SJSA1 (cell line): ENCODE measurements at regions not wholly inside any gene's neighbourhood (a gene's known extent, or its start where the extent isn't known, plus 50 kb on each side); places are given as distances from the start of the nearest gene placed in this dataset.
"Not testable (repeated sequence)": the region's sequence is repeated elsewhere in the genome, so short reads cannot be mapped to it uniquely, and the experiment has no call there.

Experiments
- DNase-seq, 2 experiments: peaks; one replicate each; pipeline ENCODE4 v3.0.0-alpha.2; 2015 to 2020; ENCODE audit warnings: low spot score in 2 of 2, low read depth in 1 of 2
- H3K27ac ChIP-seq: fragments of 250-450 bp; sonication (Bioruptor Pico); 2 replicates; pipeline ENCODE4 v1.5.1; 2020; ENCODE audit warnings: mild to moderate bottlenecking, moderate library complexity
- H3K27me3 ChIP-seq: fragments of 250-450 bp; sonication (Bioruptor Pico); replicated peaks from 2 replicates; pipeline ENCODE4 v1.5.1; 2020; ENCODE audit warnings: mild to moderate bottlenecking, moderate library complexity
- H3K36me3 ChIP-seq: fragments of 250-450 bp; sonication (Bioruptor Pico); 2 replicates; pipeline ENCODE4 v1.5.1; 2020; ENCODE audit warnings: mild to moderate bottlenecking
- H3K4me1 ChIP-seq: fragments of 250-450 bp; sonication (Bioruptor Pico); replicated peaks from 2 replicates; pipeline ENCODE4 v1.6.1; 2021; ENCODE audit warnings: mild to moderate bottlenecking
- H3K4me3 ChIP-seq: fragments of 250-450 bp; sonication (Bioruptor Pico); 2 replicates; pipeline ENCODE4 v1.5.1; 2020; ENCODE audit warnings: mild to moderate bottlenecking
- H3K9me3 ChIP-seq: fragments of 250-450 bp; sonication (Bioruptor Pico); replicated peaks from 2 replicates; pipeline ENCODE4 v1.5.1; 2020; ENCODE audit warnings: mild to moderate bottlenecking

DNA sequence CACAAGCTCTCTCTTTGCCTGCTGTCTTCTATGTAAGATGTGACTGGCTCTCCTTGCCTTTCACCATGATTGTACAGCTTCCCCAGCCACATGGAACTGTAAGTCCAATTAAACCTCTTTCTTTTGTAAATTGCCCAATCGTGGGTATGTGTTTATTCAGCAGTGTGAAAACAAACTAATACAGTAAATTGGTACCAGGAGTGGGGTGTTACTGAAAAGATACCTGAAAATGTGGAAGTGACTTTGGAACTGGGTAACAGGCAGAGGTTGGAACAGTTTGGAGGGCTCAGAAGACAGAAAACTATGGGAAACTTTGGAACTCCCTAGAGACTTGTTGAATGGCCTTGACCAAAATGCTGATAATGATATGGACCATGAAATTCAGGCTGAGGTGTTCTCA is 214.3 kb upstream of the FSCB start:
- not testable (repeated sequence) for DNase-seq, H3K4me1 ChIP-seq, H3K27me3 ChIP-seq, H3K9me3 ChIP-seq, H3K36me3 ChIP-seq, H3K4me3 ChIP-seq, H3K27ac ChIP-seq

DNA sequence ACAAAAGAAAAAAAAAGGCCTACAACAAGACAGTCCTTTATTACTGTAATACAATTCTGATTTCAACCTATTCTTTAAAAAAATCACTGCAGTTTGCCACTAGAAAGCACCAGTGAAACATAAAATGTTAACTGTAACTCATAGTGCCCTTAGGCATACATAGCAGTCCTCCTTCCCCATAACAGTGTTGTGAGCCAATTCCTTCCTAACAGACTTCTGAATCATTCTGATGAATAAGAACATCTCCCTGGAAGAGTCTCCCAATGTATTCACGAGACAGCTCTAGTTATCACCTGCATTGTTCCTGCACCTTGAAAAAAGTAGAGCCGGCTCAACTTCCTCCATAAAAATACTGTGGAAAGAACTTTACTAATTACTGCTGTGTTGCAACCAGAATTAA is 213.6 kb upstream of the FSCB start:
- H3K4me1 ChIP-seq: no peaks in the 10 kb centered on the region
- DNase-seq: no peak
- H3K4me3 ChIP-seq: no peak overlapping the region
- no peaks in the 10 kb centered on the region for H3K27me3 ChIP-seq
- H3K36me3 ChIP-seq: no peaks in the 10 kb centered on the region
- no peak overlapping the region for H3K27ac ChIP-seq
- H3K9me3 ChIP-seq: no peaks in the 10 kb centered on the region

DNA sequence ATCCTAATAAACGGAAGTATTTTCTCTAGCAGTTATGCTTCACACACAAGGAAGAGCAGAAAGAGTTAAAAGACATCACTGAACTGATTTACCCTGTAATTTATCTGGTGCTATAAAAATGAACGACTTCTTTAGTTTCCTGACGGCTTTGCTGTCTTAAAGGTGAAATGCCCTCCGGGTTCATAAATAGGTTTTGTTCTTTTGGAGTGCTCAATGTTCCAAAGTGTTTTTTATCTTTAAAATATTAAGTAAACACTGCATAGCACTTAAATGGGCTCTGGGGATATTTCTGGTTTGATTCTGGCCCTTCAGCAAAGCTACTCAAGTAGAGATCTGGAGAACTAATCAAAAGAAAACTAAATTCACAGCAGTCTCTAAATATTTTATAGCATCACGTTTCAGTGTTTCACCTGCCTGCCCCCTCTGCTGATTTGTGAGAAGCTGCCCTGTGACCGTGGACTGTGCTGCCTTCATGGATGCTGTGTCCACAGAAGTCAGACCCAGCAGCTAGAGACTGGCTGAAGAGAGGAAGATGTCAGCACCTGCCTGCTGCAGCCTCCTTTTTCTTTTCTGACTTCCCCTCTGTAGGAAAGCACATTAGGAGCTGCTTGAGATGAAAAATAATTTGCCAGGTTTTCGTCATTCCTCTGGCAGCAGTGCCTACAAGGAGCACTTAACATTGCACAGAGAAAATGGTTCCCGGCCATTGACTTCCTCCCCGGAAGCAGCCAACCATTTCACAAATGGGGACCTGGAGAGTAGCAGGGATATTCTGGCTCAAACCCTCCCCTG is 205.1 kb upstream of the FSCB start:
- no peak overlapping the region for H3K27ac ChIP-seq
- H3K4me1 ChIP-seq: no peaks in the 10 kb centered on the region
- no peaks in the 10 kb centered on the region for H3K36me3 ChIP-seq
- no peaks in the 10 kb centered on the region for H3K9me3 ChIP-seq
- no peak for DNase-seq
- H3K27me3 ChIP-seq: no peaks in the 10 kb centered on the region
- no peak overlapping the region for H3K4me3 ChIP-seq

DNA sequence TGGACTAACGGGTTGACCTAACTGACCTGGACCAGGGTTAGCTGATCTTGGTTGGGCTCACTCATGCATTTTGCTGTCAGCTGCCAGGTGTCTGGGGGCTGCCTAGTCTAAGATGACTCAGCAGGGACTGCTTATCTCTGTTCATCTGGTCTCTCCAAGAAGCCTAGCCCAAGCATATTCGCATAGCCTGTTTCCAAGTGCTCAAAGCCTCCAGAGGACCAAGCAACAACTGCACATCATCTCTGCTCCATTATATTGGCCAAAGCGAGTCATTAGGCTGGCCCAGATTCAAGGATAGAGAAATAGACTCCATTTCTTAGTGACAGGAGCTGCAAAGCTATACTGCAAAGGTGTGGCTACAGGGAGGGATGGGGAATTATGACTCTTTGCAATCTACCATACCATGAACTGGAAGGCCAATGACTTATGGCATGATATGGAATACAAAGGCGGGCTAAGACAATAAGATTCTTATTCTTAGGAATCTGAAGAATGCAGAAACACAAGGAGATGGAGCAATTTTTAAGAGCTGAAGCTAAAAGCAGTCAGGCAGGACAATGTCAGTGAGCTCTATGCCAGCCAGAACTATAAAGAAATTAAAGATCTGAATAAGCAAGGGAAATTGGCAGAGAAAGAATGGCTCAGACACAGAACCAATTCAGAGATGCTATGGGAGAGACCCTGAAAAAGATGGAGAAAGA is 194.6 kb upstream of the FSCB start:
- H3K4me1 ChIP-seq: no peaks in the 10 kb centered on the region
- no peaks in the 10 kb centered on the region for H3K27me3 ChIP-seq
- H3K4me3 ChIP-seq: no peak overlapping the region
- H3K36me3 ChIP-seq: no peaks in the 10 kb centered on the region
- H3K27ac ChIP-seq: no peak overlapping the region
- no peak for DNase-seq
- no peaks in the 10 kb centered on the region for H3K9me3 ChIP-seq

DNA sequence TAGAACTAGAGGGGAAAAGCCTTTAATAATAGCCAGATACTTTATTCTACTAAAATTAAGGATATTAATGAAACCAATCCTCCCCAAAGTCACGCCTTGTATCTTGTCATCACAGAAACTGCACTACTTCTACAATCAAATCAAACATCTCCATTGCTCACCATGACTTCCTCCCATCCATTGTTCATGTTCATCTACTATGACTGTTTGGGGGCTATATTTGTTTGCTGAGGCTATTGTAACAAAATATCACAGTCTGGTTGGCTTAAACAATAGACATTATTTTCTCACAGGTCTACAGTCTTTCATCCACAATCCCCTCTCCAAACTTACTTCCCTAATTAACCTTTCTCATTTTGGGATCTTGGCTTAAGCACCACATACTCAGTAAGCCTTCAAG is 193.6 kb upstream of the FSCB start:
- DNase-seq: no peak
- Histone ChIP-seq H3K4me3 (no peak overlapping the region), H3K36me3 (no peaks in the 10 kb centered on the region), H3K27me3 (no peaks in the 10 kb centered on the region), H3K9me3 (no peaks in the 10 kb centered on the region), H3K27ac (no peak overlapping the region), H3K4me1 (no peaks in the 10 kb centered on the region)

DNA sequence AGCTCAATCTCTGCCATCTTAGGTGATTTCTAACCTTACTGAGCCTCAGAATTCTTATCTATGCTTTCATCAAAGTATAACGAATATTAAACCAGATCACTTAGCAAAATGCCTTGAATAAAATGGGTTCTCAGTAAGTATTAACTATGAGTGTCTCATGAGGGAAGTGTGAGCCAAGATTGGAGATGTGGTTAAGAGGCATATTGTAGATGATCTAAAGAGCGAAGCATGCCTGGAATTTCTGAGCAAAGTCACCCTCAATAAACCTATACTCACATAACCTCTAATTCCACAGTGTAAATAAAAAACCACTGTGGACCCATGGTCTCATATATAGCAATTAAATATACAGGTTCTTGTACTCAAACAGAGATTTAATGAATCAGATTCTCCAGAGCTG is 193.1 kb upstream of the FSCB start:
- DNase-seq: no peak
- H3K4me3 ChIP-seq: no peak overlapping the region
- no peak overlapping the region for H3K27ac ChIP-seq
- H3K9me3 ChIP-seq: no peaks in the 10 kb centered on the region
- H3K27me3 ChIP-seq: no peaks in the 10 kb centered on the region
- no peaks in the 10 kb centered on the region for H3K36me3 ChIP-seq
- no peaks in the 10 kb centered on the region for H3K4me1 ChIP-seq

DNA sequence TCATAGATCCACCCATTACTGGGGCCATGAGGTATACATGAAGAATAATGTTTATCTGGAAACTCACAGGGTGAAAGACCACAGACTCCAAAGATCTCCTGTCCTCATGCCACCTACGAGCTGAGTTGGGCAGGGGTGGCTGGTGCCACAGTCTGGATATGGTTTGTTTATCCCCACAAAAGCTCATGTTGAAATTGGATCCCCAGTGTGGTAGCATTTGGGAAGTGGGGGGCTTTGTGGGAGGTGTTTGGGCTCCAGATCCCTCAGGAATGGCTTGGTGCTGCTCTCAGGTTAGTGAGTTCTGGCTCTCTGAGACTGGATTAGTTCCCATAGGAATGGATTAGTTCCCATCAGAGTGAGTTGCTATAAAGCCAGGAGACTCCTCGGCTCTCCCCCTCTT is 192.3 kb upstream of the FSCB start:
- H3K27me3 ChIP-seq: no peaks in the 10 kb centered on the region
- no peaks in the 10 kb centered on the region for H3K9me3 ChIP-seq
- no peak overlapping the region for H3K27ac ChIP-seq

DNA sequence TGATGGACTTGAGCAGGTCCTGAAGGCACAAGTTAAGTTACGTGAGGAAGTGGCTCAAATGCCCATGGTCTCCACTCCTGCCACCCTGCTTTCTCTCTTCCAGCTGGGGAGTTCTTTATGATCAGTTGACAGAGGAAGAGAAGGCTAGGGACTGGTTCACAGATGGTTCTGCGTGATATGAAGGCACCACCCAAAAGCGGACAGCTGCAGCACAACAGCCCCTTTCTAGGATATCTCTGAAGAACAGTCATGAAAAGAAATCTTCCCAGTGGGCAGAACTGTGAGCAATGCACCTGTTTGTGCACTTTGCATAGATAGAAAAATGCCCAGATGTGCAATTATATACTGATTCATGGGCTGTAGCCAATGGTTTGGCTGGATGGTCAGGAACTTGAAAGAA is 162.4 kb upstream of the FSCB start:
- no peak for DNase-seq

More for the DNA sequence above, 192.3 kb upstream of the FSCB start:
- Histone ChIP-seq H3K36me3 (no peaks in the 10 kb centered on the region), H3K4me3 (no peak overlapping the region), H3K4me1 (no peaks in the 10 kb centered on the region)
- no peak for DNase-seq

DNA sequence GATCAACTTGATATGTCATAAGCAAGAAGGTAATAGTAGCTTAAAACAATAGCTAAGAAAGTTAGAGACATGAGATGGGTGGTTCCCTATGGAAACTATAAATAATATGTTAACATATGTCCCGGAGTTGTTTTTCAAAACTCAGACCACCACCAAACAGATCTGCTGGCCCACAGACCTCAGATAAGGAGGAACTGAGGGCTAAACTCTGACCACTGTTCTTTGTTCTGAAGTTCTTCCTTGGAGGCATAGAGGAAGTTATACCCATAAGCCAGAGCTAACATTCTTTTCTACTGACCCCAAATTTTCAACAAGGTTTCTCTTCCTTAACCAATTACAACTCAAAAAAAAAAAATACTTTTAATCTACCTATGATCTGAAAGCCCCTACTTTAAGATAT is 156.1 kb upstream of the FSCB start:
- no peaks in the 10 kb centered on the region for H3K27me3 ChIP-seq
- DNase-seq: no peak
- no peaks in the 10 kb centered on the region for H3K36me3 ChIP-seq
- no peak overlapping the region for H3K27ac ChIP-seq
- H3K9me3 ChIP-seq: no peaks in the 10 kb centered on the region
- no peaks in the 10 kb centered on the region for H3K4me1 ChIP-seq
- H3K4me3 ChIP-seq: no peak overlapping the region

More for the DNA sequence above, 162.4 kb upstream of the FSCB start:
- H3K4me3 ChIP-seq: no peak overlapping the region
- H3K27ac ChIP-seq: no peak overlapping the region
- H3K4me1 ChIP-seq: no peaks in the 10 kb centered on the region
- no peaks in the 10 kb centered on the region for H3K27me3 ChIP-seq
- H3K36me3 ChIP-seq: no peaks in the 10 kb centered on the region
- H3K9me3 ChIP-seq: no peaks in the 10 kb centered on the region; the same call in 1 of the 2 replicates

DNA sequence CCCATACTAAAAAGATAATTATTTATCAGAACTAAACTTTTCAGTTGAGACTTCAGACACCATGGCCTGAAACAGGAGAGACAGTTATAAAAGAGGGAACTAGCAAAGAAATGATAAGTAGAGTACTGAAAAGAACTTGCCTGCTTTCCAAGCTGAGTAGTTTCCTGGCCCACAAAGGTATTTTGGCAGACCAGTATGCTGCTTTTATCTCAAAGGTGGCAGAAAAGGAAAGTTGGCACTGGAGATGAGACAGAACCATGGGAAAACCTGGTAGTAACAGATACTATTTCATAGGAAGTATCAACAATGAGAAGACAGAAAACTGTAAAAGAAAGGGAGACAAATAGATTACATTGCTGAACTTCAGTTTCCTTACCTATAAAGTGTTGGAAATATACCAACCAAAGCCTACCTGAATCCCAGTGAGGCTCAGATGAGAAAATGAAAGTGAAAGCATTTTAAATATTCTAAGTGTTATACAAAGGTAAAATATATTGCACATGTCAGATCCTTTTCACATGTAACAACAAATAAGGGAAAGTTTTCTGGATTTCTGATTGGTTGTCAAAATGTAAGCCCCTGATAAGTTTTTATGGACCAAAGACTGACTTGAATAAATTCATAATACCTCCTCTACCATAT is 155.3 kb upstream of the FSCB start:
- no peaks in the 10 kb centered on the region for H3K36me3 ChIP-seq
- no peaks in the 10 kb centered on the region for H3K27me3 ChIP-seq
- H3K4me1 ChIP-seq: no peaks in the 10 kb centered on the region
- no peak overlapping the region for H3K4me3 ChIP-seq
- no peak overlapping the region for H3K27ac ChIP-seq
- DNase-seq: no peak
- H3K9me3 ChIP-seq: no peaks in the 10 kb centered on the region

DNA sequence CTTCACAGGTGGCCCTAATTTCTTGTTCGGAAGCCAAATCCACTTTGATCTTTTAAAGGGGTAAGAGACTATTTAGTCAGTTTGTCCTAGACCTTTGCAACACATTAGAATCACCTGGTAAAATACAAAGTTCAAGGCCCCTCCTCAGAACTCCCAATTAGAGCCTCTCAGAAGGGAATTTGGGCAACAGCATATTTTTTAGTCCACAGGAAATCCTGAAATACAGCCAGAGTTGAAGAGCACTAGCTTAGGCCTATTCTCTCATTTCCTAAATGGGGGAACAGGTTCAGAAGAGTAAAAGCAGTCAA is 151.3 kb upstream of the FSCB start:
- no peaks in the 10 kb centered on the region for H3K9me3 ChIP-seq
- no peaks in the 10 kb centered on the region for H3K4me1 ChIP-seq
- no peak for DNase-seq
- H3K27me3 ChIP-seq: no peaks in the 10 kb centered on the region
- H3K4me3 ChIP-seq: no peak overlapping the region
- H3K36me3 ChIP-seq: no peaks in the 10 kb centered on the region
- no peak overlapping the region for H3K27ac ChIP-seq

DNA sequence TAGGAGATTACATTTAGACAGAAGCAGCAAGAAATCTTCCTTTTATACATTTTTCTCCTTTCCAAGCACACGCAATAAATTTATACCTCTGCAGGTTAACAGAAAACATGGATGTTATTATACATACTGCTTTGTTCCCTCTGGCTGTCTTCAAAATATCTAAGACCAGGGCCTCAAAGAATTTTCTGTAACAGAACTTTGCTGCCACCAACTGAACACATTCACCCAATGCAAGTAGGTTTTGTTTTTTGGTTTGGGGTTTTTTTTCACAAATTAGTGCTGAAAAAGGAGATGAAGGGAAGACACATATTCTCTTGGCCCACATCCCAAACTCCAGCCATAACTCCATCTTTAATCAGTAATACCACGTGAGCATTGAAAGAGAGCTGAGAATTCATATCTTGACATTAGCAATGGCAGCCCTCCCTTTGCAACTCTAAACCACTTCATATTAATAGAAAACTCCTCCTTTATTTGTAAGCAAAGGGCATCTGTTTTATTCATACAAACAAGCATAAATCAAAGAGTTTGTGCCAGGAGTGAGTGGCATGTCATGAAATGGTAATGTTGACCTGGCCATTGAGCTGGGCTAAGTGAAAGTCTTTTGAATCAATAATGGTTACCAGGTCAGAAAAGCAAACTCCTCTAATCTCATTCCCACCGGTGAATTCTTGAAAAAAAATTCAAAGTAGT is 150.8 kb upstream of the FSCB start:
- no peaks in the 10 kb centered on the region for H3K36me3 ChIP-seq
- H3K27me3 ChIP-seq: no peaks in the 10 kb centered on the region
- no peaks in the 10 kb centered on the region for H3K4me1 ChIP-seq
- DNase-seq: no peak
- no peak overlapping the region for H3K4me3 ChIP-seq
- no peak overlapping the region for H3K27ac ChIP-seq
- H3K9me3 ChIP-seq: no peaks in the 10 kb centered on the region

DNA sequence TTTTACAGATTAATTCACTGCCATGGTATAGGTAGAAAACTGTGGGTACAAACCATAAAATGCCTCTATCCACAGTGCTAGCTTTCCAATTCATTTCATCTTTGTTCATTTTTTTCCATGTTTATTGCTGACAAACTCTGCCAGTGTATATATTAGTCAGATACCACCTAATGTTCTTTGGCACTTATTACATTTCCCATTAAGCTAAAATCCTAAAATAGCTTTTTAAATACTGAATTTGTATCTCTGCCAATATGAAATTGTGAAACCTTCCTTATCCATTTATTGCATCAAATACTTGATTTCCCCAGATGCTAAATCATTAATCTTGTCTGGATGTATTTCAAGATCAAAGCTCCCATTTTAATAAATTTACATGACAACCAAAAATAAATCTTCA is 150.1 kb upstream of the FSCB start:
- no peak for DNase-seq
- H3K27me3 ChIP-seq: no peaks in the 10 kb centered on the region
- H3K4me3 ChIP-seq: no peak overlapping the region
- no peaks in the 10 kb centered on the region for H3K9me3 ChIP-seq
- H3K36me3 ChIP-seq: no peaks in the 10 kb centered on the region
- no peaks in the 10 kb centered on the region for H3K4me1 ChIP-seq
- H3K27ac ChIP-seq: no peak overlapping the region

DNA sequence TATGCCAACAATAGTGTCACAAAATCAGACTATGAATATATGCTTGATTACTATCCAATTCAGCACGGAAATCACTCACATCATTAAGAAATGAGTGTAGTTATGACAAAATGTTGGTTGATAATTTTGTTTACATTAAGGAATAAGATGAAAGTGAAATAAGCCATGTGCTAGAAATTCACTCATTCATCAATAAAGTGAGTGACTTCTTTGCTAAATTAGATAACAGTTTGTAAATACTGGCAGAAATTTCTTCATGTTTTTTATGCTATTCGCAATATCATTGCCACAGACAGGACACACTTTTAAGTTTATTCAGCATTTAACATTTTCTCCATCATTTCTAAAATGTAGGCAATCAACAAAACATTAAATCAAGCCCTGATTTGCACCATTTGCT is 147.5 kb upstream of the FSCB start:
- no peak for DNase-seq
- H3K4me1 ChIP-seq: no peaks in the 10 kb centered on the region
- H3K9me3 ChIP-seq: no peaks in the 10 kb centered on the region
- no peak overlapping the region for H3K4me3 ChIP-seq
- no peaks in the 10 kb centered on the region for H3K27me3 ChIP-seq
- no peak overlapping the region for H3K27ac ChIP-seq
- no peaks in the 10 kb centered on the region for H3K36me3 ChIP-seq
